ENCODE measurements at regions not wholly inside any gene's neighbourhood (a gene's known extent, or its start where the extent isn't known, plus 50 kb on each side); places are given as distances from the start of the nearest gene placed in this dataset.

GRCh38 chr2:215622837-215623236 is 187.0 kb upstream of the FN1 start:
- Histone ChIP-seq H3K27me3 (ENCODE audit: insufficient read depth, poor library complexity, severe bottlenecking) (no peaks in the 10 kb centered on the region), H3K36me3 (ENCODE audit: low read depth) (no peaks in the 10 kb centered on the region), H3K4me1 (ENCODE audit: insufficient read depth, poor library complexity, severe bottlenecking) (peaks cover 18% of the 10 kb centered on the region), H3K9me3 (ENCODE audit: severe bottlenecking) (no peaks in the 10 kb centered on the region), H3K27ac (ENCODE audit: poor library complexity, severe bottlenecking) (no peak overlapping the region), H3K4me3 (ENCODE audit: severe bottlenecking) (no peak overlapping the region)
- no peak for TF ChIP-seq CTCF (IDR thresholded peaks at IDR 0.05; ENCODE audit: poor library complexity, severe bottlenecking)
- DNase-seq (ENCODE audit: low spot score) (no peak), ATAC-seq (ENCODE audit: low read depth) (no peak)

- Histone ChIP-seq H3K36me3 (ENCODE audit: low read depth) (no peaks in the 10 kb centered on the region), H3K4me3 (ENCODE audit: severe bottlenecking) (no peak overlapping the region), H3K27me3 (ENCODE audit: insufficient read depth, poor library complexity, severe bottlenecking) (no peaks in the 10 kb centered on the region), H3K27ac (ENCODE audit: poor library complexity, severe bottlenecking) (no peak overlapping the region), H3K9me3 (ENCODE audit: severe bottlenecking) (no peaks in the 10 kb centered on the region), H3K4me1 (ENCODE audit: insufficient read depth, poor library complexity, severe bottlenecking) (peaks cover 18% of the 10 kb centered on the region)
- ATAC-seq (ENCODE audit: low read depth) (no peak), DNase-seq (ENCODE audit: low spot score) (no peak)
- TF ChIP-seq CTCF (IDR thresholded peaks at IDR 0.05; ENCODE audit: poor library complexity, severe bottlenecking), result no peak
These were observed 185.5 kb upstream of the FN1 start for GRCh38 chr2:215621381-215621780.

- ATAC-seq (ENCODE audit: low read depth), result no peak
- H3K9me3 ChIP-seq (ENCODE audit: severe bottlenecking), result no peaks in the 10 kb centered on the region
- DNase-seq (ENCODE audit: low spot score), result no peak
- H3K4me1 ChIP-seq (ENCODE audit: insufficient read depth, poor library complexity, severe bottlenecking), result peaks cover 18% of the 10 kb centered on the region
- no peak overlapping the region for H3K27ac ChIP-seq (ENCODE audit: poor library complexity, severe bottlenecking)
- TF ChIP-seq CTCF (IDR thresholded peaks at IDR 0.05; ENCODE audit: poor library complexity, severe bottlenecking), result no peak
- H3K4me3 ChIP-seq (ENCODE audit: severe bottlenecking), result no peak overlapping the region
- H3K27me3 ChIP-seq (ENCODE audit: insufficient read depth, poor library complexity, severe bottlenecking), result no peaks in the 10 kb centered on the region
- H3K36me3 ChIP-seq (ENCODE audit: low read depth), result no peaks in the 10 kb centered on the region
These were observed 184.7 kb upstream of the FN1 start for GRCh38 chr2:215620528-215620927.

- TF ChIP-seq CTCF (IDR thresholded peaks at IDR 0.05; ENCODE audit: poor library complexity, severe bottlenecking), result no peak
- Histone ChIP-seq H3K36me3 (ENCODE audit: low read depth) (no peaks in the 10 kb centered on the region), H3K27ac (ENCODE audit: poor library complexity, severe bottlenecking) (no peak overlapping the region), H3K4me1 (ENCODE audit: insufficient read depth, poor library complexity, severe bottlenecking) (peaks cover 18% of the 10 kb centered on the region), H3K27me3 (ENCODE audit: insufficient read depth, poor library complexity, severe bottlenecking) (no peaks in the 10 kb centered on the region), H3K4me3 (ENCODE audit: severe bottlenecking) (no peak overlapping the region), H3K9me3 (ENCODE audit: severe bottlenecking) (no peaks in the 10 kb centered on the region)
- DNase-seq (ENCODE audit: low spot score), result no peak
- ATAC-seq (ENCODE audit: low read depth), result no peak
These were observed 184.1 kb upstream of the FN1 start for GRCh38 chr2:215619989-215620388.

GRCh38 chr2:215619022-215619958 is 183.4 kb upstream of the FN1 start:
- no peaks in the 10 kb centered on the region for H3K9me3 ChIP-seq (ENCODE audit: severe bottlenecking)
- peak; percentile 86 for ATAC-seq (ENCODE audit: low read depth)
- TF ChIP-seq CTCF (IDR thresholded peaks at IDR 0.05; ENCODE audit: poor library complexity, severe bottlenecking), result no peak
- H3K27me3 ChIP-seq (ENCODE audit: insufficient read depth, poor library complexity, severe bottlenecking), result no peaks in the 10 kb centered on the region
- H3K4me3 ChIP-seq (ENCODE audit: severe bottlenecking), result no peak overlapping the region
- no peak for DNase-seq (ENCODE audit: low spot score)
- no peaks in the 10 kb centered on the region for H3K36me3 ChIP-seq (ENCODE audit: low read depth)
- H3K27ac ChIP-seq (ENCODE audit: poor library complexity, severe bottlenecking), result peak overlapping the region; percentile 31
- H3K4me1 ChIP-seq (ENCODE audit: insufficient read depth, poor library complexity, severe bottlenecking), result peaks cover 14% of the 10 kb centered on the region

Measured in RWPE2 (cell line).